ENCODE measurements at regions not wholly inside any gene's neighbourhood (a gene's known extent, or its start where the extent isn't known, plus 50 kb on each side); places are given as distances from the start of the nearest gene placed in this dataset.

- Histone ChIP-seq H3K9me3 (ENCODE audit: control insufficient read depth in 2 of 2, insufficient read depth in 1 of 2, low read length in 1 of 2) (no peaks in the 10 kb centered on the region), H3K27me3 (ENCODE audit: control insufficient read depth in 2 of 2, insufficient read depth in 1 of 2, low read length in 1 of 2) (no peaks in the 10 kb centered on the region), H3K27ac (ENCODE audit: low read depth in 1 of 2, low read length in 1 of 2) (no peak overlapping the region), H3K4me3 (ENCODE audit: low read length in 2 of 2) (no peak overlapping the region), H3K4me1 (ENCODE audit: control insufficient read depth in 2 of 2, insufficient read depth in 2 of 2, low read length in 2 of 2) (no peaks in the 10 kb centered on the region), H3K36me3 (ENCODE audit: control insufficient read depth in 2 of 2, insufficient read depth in 2 of 2, low read length in 1 of 2) (no peaks in the 10 kb centered on the region)
- 95% methylated on average over 3 of the region's 3 CpGs for WGBS
- DNase-seq (ENCODE audit: low read depth in 6 of 9, low spot score in 9 of 9): no peak
Measured at GRCh38 chr3:67719333-67719732, 64.9 kb upstream of the SUCLG2 start.

GRCh38 chr3:67715971-67716370 is 61.6 kb upstream of the SUCLG2 start:
- Histone ChIP-seq H3K9me3 (ENCODE audit: control insufficient read depth in 2 of 2, insufficient read depth in 1 of 2, low read length in 1 of 2) (no peaks in the 10 kb centered on the region), H3K27me3 (ENCODE audit: control insufficient read depth in 2 of 2, insufficient read depth in 1 of 2, low read length in 1 of 2) (no peaks in the 10 kb centered on the region), H3K4me3 (ENCODE audit: low read length in 2 of 2) (no peak overlapping the region), H3K4me1 (ENCODE audit: control insufficient read depth in 2 of 2, insufficient read depth in 2 of 2, low read length in 2 of 2) (no peaks in the 10 kb centered on the region), H3K27ac (ENCODE audit: low read depth in 1 of 2, low read length in 1 of 2) (no peak overlapping the region), H3K36me3 (ENCODE audit: control insufficient read depth in 2 of 2, insufficient read depth in 2 of 2, low read length in 1 of 2) (no peaks in the 10 kb centered on the region)
- WGBS: 97% methylated on average over 5 of the region's 5 CpGs
- DNase-seq (ENCODE audit: low read depth in 6 of 9, low spot score in 9 of 9): no peak

- DNase-seq (ENCODE audit: low read depth in 6 of 9, low spot score in 9 of 9): no peak
- Histone ChIP-seq H3K36me3 (ENCODE audit: control insufficient read depth in 2 of 2, insufficient read depth in 2 of 2, low read length in 1 of 2) (no peaks in the 10 kb centered on the region), H3K4me3 (ENCODE audit: low read length in 2 of 2) (no peak overlapping the region), H3K4me1 (ENCODE audit: control insufficient read depth in 2 of 2, insufficient read depth in 2 of 2, low read length in 2 of 2) (no peaks in the 10 kb centered on the region), H3K9me3 (ENCODE audit: control insufficient read depth in 2 of 2, insufficient read depth in 1 of 2, low read length in 1 of 2) (no peaks in the 10 kb centered on the region), H3K27ac (ENCODE audit: low read depth in 1 of 2, low read length in 1 of 2) (no peak overlapping the region), H3K27me3 (ENCODE audit: control insufficient read depth in 2 of 2, insufficient read depth in 1 of 2, low read length in 1 of 2) (no peaks in the 10 kb centered on the region)
- WGBS: 87% methylated on average over 3 of the region's 3 CpGs
Measured at GRCh38 chr3:67713764-67714469, 59.5 kb upstream of the SUCLG2 start.

GRCh38 chr3:67712259-67712658 is 57.8 kb upstream of the SUCLG2 start:
- no peaks in the 10 kb centered on the region for H3K27me3 ChIP-seq (ENCODE audit: control insufficient read depth in 2 of 2, insufficient read depth in 1 of 2, low read length in 1 of 2)
- no peak for DNase-seq (ENCODE audit: low read depth in 6 of 9, low spot score in 9 of 9)
- no peak overlapping the region for H3K4me3 ChIP-seq (ENCODE audit: low read length in 2 of 2)
- H3K4me1 ChIP-seq (ENCODE audit: control insufficient read depth in 2 of 2, insufficient read depth in 2 of 2, low read length in 2 of 2): no peaks in the 10 kb centered on the region
- no peak overlapping the region for H3K27ac ChIP-seq (ENCODE audit: low read depth in 1 of 2, low read length in 1 of 2)
- no peaks in the 10 kb centered on the region for H3K9me3 ChIP-seq (ENCODE audit: control insufficient read depth in 2 of 2, insufficient read depth in 1 of 2, low read length in 1 of 2)
- no peaks in the 10 kb centered on the region for H3K36me3 ChIP-seq (ENCODE audit: control insufficient read depth in 2 of 2, insufficient read depth in 2 of 2, low read length in 1 of 2)

- no peak for DNase-seq (ENCODE audit: low read depth in 6 of 9, low spot score in 9 of 9)
Measured at GRCh38 chr3:67710396-67710795, 56.0 kb upstream of the SUCLG2 start.

GRCh38 chr3:67706934-67707333 is 52.5 kb upstream of the SUCLG2 start:
- DNase-seq (ENCODE audit: low read depth in 6 of 9, low spot score in 9 of 9): no peak
- Histone ChIP-seq H3K9me3 (ENCODE audit: control insufficient read depth in 2 of 2, insufficient read depth in 1 of 2, low read length in 1 of 2) (no peaks in the 10 kb centered on the region), H3K27ac (ENCODE audit: low read depth in 1 of 2, low read length in 1 of 2) (no peak overlapping the region), H3K36me3 (ENCODE audit: control insufficient read depth in 2 of 2, insufficient read depth in 2 of 2, low read length in 1 of 2) (no peaks in the 10 kb centered on the region), H3K4me3 (ENCODE audit: low read length in 2 of 2) (no peak overlapping the region), H3K4me1 (ENCODE audit: control insufficient read depth in 2 of 2, insufficient read depth in 2 of 2, low read length in 2 of 2) (no peaks in the 10 kb centered on the region), H3K27me3 (ENCODE audit: control insufficient read depth in 2 of 2, insufficient read depth in 1 of 2, low read length in 1 of 2) (no peaks in the 10 kb centered on the region)
- 74% methylated on average over 4 of the region's 4 CpGs for WGBS

More at GRCh38 chr3:67710396-67710795, 56.0 kb upstream of the SUCLG2 start:
- H3K9me3 ChIP-seq (ENCODE audit: control insufficient read depth in 2 of 2, insufficient read depth in 1 of 2, low read length in 1 of 2): no peaks in the 10 kb centered on the region
- H3K27ac ChIP-seq (ENCODE audit: low read depth in 1 of 2, low read length in 1 of 2): no peak overlapping the region
- no peaks in the 10 kb centered on the region for H3K36me3 ChIP-seq (ENCODE audit: control insufficient read depth in 2 of 2, insufficient read depth in 2 of 2, low read length in 1 of 2)
- no peaks in the 10 kb centered on the region for H3K4me1 ChIP-seq (ENCODE audit: control insufficient read depth in 2 of 2, insufficient read depth in 2 of 2, low read length in 2 of 2)
- H3K27me3 ChIP-seq (ENCODE audit: control insufficient read depth in 2 of 2, insufficient read depth in 1 of 2, low read length in 1 of 2): no peaks in the 10 kb centered on the region
- H3K4me3 ChIP-seq (ENCODE audit: low read length in 2 of 2): no peak overlapping the region

GRCh38 chr3:67704322-67704721 is 49.9 kb upstream of the SUCLG2 start:
- Histone ChIP-seq H3K27me3 (ENCODE audit: control insufficient read depth in 2 of 2, insufficient read depth in 1 of 2, low read length in 1 of 2) (no peaks in the 10 kb centered on the region), H3K27ac (ENCODE audit: low read depth in 1 of 2, low read length in 1 of 2) (no peak overlapping the region), H3K9me3 (ENCODE audit: control insufficient read depth in 2 of 2, insufficient read depth in 1 of 2, low read length in 1 of 2) (no peaks in the 10 kb centered on the region), H3K36me3 (ENCODE audit: control insufficient read depth in 2 of 2, insufficient read depth in 2 of 2, low read length in 1 of 2) (no peaks in the 10 kb centered on the region), H3K4me1 (ENCODE audit: control insufficient read depth in 2 of 2, insufficient read depth in 2 of 2, low read length in 2 of 2) (no peaks in the 10 kb centered on the region), H3K4me3 (ENCODE audit: low read length in 2 of 2) (no peak overlapping the region)
- DNase-seq (ENCODE audit: low read depth in 6 of 9, low spot score in 9 of 9): no peak
- 90% methylated on average over 4 of the region's 4 CpGs for WGBS
